Endothelial cell of umbilical vein (primary cell): ENCODE measurements at regions not wholly inside any gene's neighbourhood (a gene's known extent, or its start where the extent isn't known, plus 50 kb on each side); places are given as distances from the start of the nearest gene placed in this dataset.

Experiments
- BruUV-seq: library from RNA; stranded (reverse); fragments of 400-500 nt; replicated peaks from 2 replicates; lab custom pipeline; 2021; lab: Mats Ljungman, UMichigan
- CTCF ChIA-PET: fragments of 300-600, 350-600 bp; sonication (Branson Sonifier 250); formaldehyde crosslinking; loops from one replicate; lab custom pipeline; 2021; ENCODE audit warnings: antibody characterized with exemption, inconsistent platforms; lab: Charles Lee
- POLR2A ChIA-PET: fragments of 300-600, 350-600 bp; sonication (Branson Sonifier 250); formaldehyde crosslinking; loops from one replicate; lab custom pipeline; 2021; ENCODE audit warnings: antibody characterized with exemption, inconsistent platforms; lab: Charles Lee
- DNase-seq: peaks from one replicate; pipeline ENCODE4 v3.0.0-alpha.2; 2011; ENCODE audit warnings: low read depth, low spot score
- FAIRE-seq: peaks from 2 replicates; lab custom pipeline; 2011; peaks lifted over from hg19 to GRCh38; lab: Jason Lieb, UNC
- H2AFZ ChIP-seq: 2 replicates; pipeline ENCODE4 v1.6.0; 2012; ENCODE audit warnings: low read depth, low read length, control low read depth, inconsistent platforms
- H3K27ac ChIP-seq: 2 replicates; pipeline ENCODE4 v1.5.1; 2011; ENCODE audit warnings: low read depth, mild to moderate bottlenecking, control low read depth, low read length, moderate library complexity; ENCODE audit not compliant: insufficient read depth
- H3K27me3 ChIP-seq, 2 experiments: 2 replicates each; pipeline versions ENCODE4 v1.6.0 to v1.6.1; 2011; ENCODE audit warnings: low read length in 2 of 2, mixed read lengths in 1 of 2; ENCODE audit not compliant: control insufficient read depth in 2 of 2, insufficient read depth in 2 of 2
- H3K36me3 ChIP-seq, 2 experiments: 2 replicates in 1 of 2; 3 replicates in 1 of 2; pipeline ENCODE4 v1.5.1; 2011; ENCODE audit warnings: low read length in 2 of 2, mild to moderate bottlenecking in 1 of 2, moderate library complexity in 1 of 2; ENCODE audit not compliant: control insufficient read depth in 2 of 2, insufficient read depth in 2 of 2; ENCODE audit errors: extremely low read depth in 1 of 2
- H3K4me1 ChIP-seq: 3 replicates; pipeline ENCODE4 v1.5.1; 2011; ENCODE audit warnings: mild to moderate bottlenecking, low read length; ENCODE audit not compliant: control insufficient read depth, insufficient read depth; ENCODE audit errors: extremely low read depth
- H3K4me2 ChIP-seq: 2 replicates; pipeline ENCODE4 v1.6.1; 2011; ENCODE audit warnings: low read length, control low read depth, mixed read lengths; ENCODE audit not compliant: insufficient read depth
- H3K4me3 ChIP-seq, 3 experiments: fragments of 200-600 bp in 1 of 3; sonication (generic), shearing (Covaris generic) in 1 of 3; replicated peaks in 1 of 3; 2 replicates each; pipeline ENCODE4 v1.5.1; 2011 to 2016; ENCODE audit warnings: control low read depth in 3 of 3, low read length in 3 of 3, mild to moderate bottlenecking in 2 of 3, inconsistent platforms in 1 of 3, low read depth in 1 of 3, moderate library complexity in 1 of 3; ENCODE audit not compliant: insufficient read depth in 1 of 3
- H3K79me2 ChIP-seq: 2 replicates; pipeline ENCODE4 v1.6.0; 2012; ENCODE audit warnings: low read length, inconsistent platforms; ENCODE audit not compliant: control insufficient read depth, insufficient read depth
- H3K9ac ChIP-seq: replicated peaks from 2 replicates; pipeline ENCODE3; 2011; ENCODE audit warnings: low read length, control low read depth; ENCODE audit not compliant: insufficient read depth; ENCODE audit errors: extremely low read depth
- H3K9me1 ChIP-seq: replicated peaks from 3 replicates; pipeline ENCODE4 v1.6.0; 2011; ENCODE audit warnings: mild to moderate bottlenecking, low read length; ENCODE audit not compliant: control insufficient read depth, insufficient read depth; ENCODE audit errors: extremely low read depth
- H3K9me3 ChIP-seq: replicated peaks from 2 replicates; pipeline ENCODE4 v1.5.1; 2012; ENCODE audit warnings: low read length, inconsistent platforms; ENCODE audit not compliant: control insufficient read depth, insufficient read depth
- H4K20me1 ChIP-seq: replicated peaks from 2 replicates; pipeline ENCODE3; 2011; ENCODE audit warnings: mild to moderate bottlenecking, low read length; ENCODE audit not compliant: control insufficient read depth, insufficient read depth; ENCODE audit errors: extremely low read depth
- EZH2 ChIP-seq: IDR thresholded peaks from 2 replicates; pipeline ENCODE4 v1.6.1; 2012; ENCODE audit warnings: borderline replicate concordance, low read depth, mild to moderate bottlenecking, moderate library complexity, low read length, inconsistent platforms; ENCODE audit not compliant: severe bottlenecking
- FOS ChIP-seq: IDR thresholded peaks from 2 replicates; pipeline ENCODE4 v1.6.1; 2011; ENCODE audit warnings: mild to moderate bottlenecking, low read length, moderate library complexity, borderline replicate concordance; ENCODE audit not compliant: insufficient read depth
- GATA2 ChIP-seq: IDR thresholded peaks from 2 replicates; pipeline ENCODE4 v1.7.0; 2011; ENCODE audit warnings: low read depth, mild to moderate bottlenecking, moderate library complexity, mixed read lengths, low read length; ENCODE audit not compliant: insufficient read length, insufficient read depth
- JUN ChIP-seq: IDR thresholded peaks from 2 replicates; pipeline ENCODE4 v1.6.1; 2011; ENCODE audit warnings: borderline replicate concordance, low read depth; ENCODE audit not compliant: insufficient read length, insufficient read depth
- MYC ChIP-seq: IDR thresholded peaks from one replicate; pipeline ENCODE4 v1.6.1; 2011; ENCODE audit warnings: mild to moderate bottlenecking, low read depth, low read length
- POLR2A ChIP-seq: IDR thresholded peaks from 2 replicates; pipeline ENCODE4 v1.6.1; 2012; ENCODE audit warnings: low read depth, mild to moderate bottlenecking, control low read depth, low read length
- POLR2AphosphoS5 ChIP-seq: IDR thresholded peaks from 2 replicates; pipeline ENCODE4 v1.6.1; 2012; ENCODE audit warnings: low read depth, mild to moderate bottlenecking, control low read depth, low read length, moderate library complexity; ENCODE audit not compliant: insufficient read depth
- dilution Hi-C: fragments of 300-500 bp; cut with MboI; formaldehyde crosslinking; loops from one replicate; pipeline ENCODE4 v1.15.0; 2019; ENCODE audit warnings: low sequenced_read_pairs; ENCODE audit not compliant: extremely low pct_ligation_motif_present
- intact Hi-C: fragments of 100-400 bp; cut with micrococcal nuclease; formaldehyde crosslinking; loops from one replicate; pipeline ENCODE4 v1.10.0; 2022
- TF ChIP-seq, protein P1 (sequence below), 2 donors: IDR thresholded peaks; 1 replicate in 1 of 2; 2 replicates in 1 of 2; pipeline ENCODE4 v1.5.1; 2011; ENCODE audit warnings: low read length in 2 of 2, mild to moderate bottlenecking in 2 of 2, moderate library complexity in 2 of 2, control low read depth in 1 of 2, inconsistent platforms in 1 of 2, low read depth in 1 of 2; ENCODE audit not compliant: insufficient read depth in 1 of 2; ENCODE audit errors: extremely low read depth in 1 of 2
- TF ChIP-seq, protein P2 (sequence below): IDR thresholded peaks from 2 replicates; pipeline ENCODE4 v1.6.1; 2011; ENCODE audit not compliant: insufficient read depth, insufficient read length

DNA sequence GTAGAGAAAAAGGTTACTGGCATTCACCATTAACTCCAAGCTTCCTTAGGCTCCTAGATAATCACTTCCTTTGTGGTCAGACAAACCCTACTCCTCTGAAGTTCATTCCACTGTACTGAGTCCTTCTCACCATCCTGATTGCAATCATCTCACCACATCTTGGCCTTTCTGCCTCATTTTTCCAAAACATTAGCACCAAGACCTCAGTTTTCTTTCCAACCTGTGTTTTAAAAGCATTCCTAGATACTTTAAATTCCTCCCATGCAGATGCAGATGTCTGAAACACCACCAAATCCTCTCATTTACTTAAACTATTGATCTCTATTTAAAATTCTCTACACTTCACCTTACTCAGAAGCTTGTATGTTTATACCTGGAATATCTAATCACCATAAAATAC lies 961.3 kb upstream of the CTNND2 start:
- POLR2A ChIA-PET, result no interaction called here
- intact Hi-C loops (no loop called here), dilution Hi-C loops (no loop called here)
- H4K20me1 ChIP-seq, result no peaks in the 10 kb centered on the region
- no peaks in the 10 kb centered on the region for H3K27me3 ChIP-seq
- H3K4me2 ChIP-seq, result no peak overlapping the region
- no peak overlapping the region for H2AFZ ChIP-seq
- no peak overlapping the region for H3K9ac ChIP-seq
- TF ChIP-seq, protein P1, sequence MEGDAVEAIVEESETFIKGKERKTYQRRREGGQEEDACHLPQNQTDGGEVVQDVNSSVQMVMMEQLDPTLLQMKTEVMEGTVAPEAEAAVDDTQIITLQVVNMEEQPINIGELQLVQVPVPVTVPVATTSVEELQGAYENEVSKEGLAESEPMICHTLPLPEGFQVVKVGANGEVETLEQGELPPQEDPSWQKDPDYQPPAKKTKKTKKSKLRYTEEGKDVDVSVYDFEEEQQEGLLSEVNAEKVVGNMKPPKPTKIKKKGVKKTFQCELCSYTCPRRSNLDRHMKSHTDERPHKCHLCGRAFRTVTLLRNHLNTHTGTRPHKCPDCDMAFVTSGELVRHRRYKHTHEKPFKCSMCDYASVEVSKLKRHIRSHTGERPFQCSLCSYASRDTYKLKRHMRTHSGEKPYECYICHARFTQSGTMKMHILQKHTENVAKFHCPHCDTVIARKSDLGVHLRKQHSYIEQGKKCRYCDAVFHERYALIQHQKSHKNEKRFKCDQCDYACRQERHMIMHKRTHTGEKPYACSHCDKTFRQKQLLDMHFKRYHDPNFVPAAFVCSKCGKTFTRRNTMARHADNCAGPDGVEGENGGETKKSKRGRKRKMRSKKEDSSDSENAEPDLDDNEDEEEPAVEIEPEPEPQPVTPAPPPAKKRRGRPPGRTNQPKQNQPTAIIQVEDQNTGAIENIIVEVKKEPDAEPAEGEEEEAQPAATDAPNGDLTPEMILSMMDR (IDR thresholded peaks at IDR 0.05; ENCODE audit: extremely low read depth in 1 of 2, insufficient read depth in 1 of 2, low read depth in 1 of 2, low read length in 2 of 2), result no peak
- no peak for TF ChIP-seq GATA2
- TF ChIP-seq POLR2AphosphoS5, result no peak
- TF ChIP-seq, protein P2, sequence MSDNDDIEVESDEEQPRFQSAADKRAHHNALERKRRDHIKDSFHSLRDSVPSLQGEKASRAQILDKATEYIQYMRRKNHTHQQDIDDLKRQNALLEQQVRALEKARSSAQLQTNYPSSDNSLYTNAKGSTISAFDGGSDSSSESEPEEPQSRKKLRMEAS, result no peak
- no peak for TF ChIP-seq EZH2
- TF ChIP-seq FOS, result no peak
- no peak for TF ChIP-seq MYC
- no peak for TF ChIP-seq POLR2A
- TF ChIP-seq JUN, result no peak
- H3K4me1 ChIP-seq, result no peaks in the 10 kb centered on the region
- no peaks in the 10 kb centered on the region for H3K36me3 ChIP-seq
- FAIRE-seq (no peak), DNase-seq (no peak)
- H3K79me2 ChIP-seq, result no peaks in the 10 kb centered on the region
- no peaks in the 10 kb centered on the region for H3K9me1 ChIP-seq
- H3K9me3 ChIP-seq, result no peaks in the 10 kb centered on the region
- no peak overlapping the region for H3K27ac ChIP-seq
- CTCF ChIA-PET, result no interaction called here
- no peak overlapping the region for H3K4me3 ChIP-seq
- BruUV-seq, result no TSS peak
